Endothelial cell of umbilical vein (primary cell): ENCODE measurements at regions not wholly inside any gene's neighbourhood (a gene's known extent, or its start where the extent isn't known, plus 50 kb on each side); places are given as distances from the start of the nearest gene placed in this dataset.
A peak's percentile ranks its signal among the peaks of the same experiment; 100 is the strongest.

Experiments used
- BruUV-seq: library from RNA; stranded (reverse); fragments of 400-500 nt; replicated peaks from 2 replicates; lab custom pipeline; 2021; lab: Mats Ljungman, UMichigan
- CTCF ChIA-PET: fragments of 300-600, 350-600 bp; sonication (Branson Sonifier 250); formaldehyde crosslinking; loops from one replicate; lab custom pipeline; 2021; ENCODE audit warnings: antibody characterized with exemption, inconsistent platforms; lab: Charles Lee
- POLR2A ChIA-PET: fragments of 300-600, 350-600 bp; sonication (Branson Sonifier 250); formaldehyde crosslinking; loops from one replicate; lab custom pipeline; 2021; ENCODE audit warnings: antibody characterized with exemption, inconsistent platforms; lab: Charles Lee
- DNase-seq: peaks from one replicate; pipeline ENCODE4 v3.0.0-alpha.2; 2011; ENCODE audit warnings: low read depth, low spot score
- FAIRE-seq: peaks from 2 replicates; lab custom pipeline; 2011; peaks lifted over from hg19 to GRCh38; lab: Jason Lieb, UNC
- H2AFZ ChIP-seq: 2 replicates; pipeline ENCODE4 v1.6.0; 2012; ENCODE audit warnings: low read depth, low read length, control low read depth, inconsistent platforms
- H3K27ac ChIP-seq: 2 replicates; pipeline ENCODE4 v1.5.1; 2011; ENCODE audit warnings: low read depth, mild to moderate bottlenecking, control low read depth, low read length, moderate library complexity; ENCODE audit not compliant: insufficient read depth
- H3K27me3 ChIP-seq, 2 experiments: 2 replicates each; pipeline versions ENCODE4 v1.6.0 to v1.6.1; 2011; ENCODE audit warnings: low read length in 2 of 2, mixed read lengths in 1 of 2; ENCODE audit not compliant: control insufficient read depth in 2 of 2, insufficient read depth in 2 of 2
- H3K36me3 ChIP-seq, 2 experiments: 2 replicates in 1 of 2; 3 replicates in 1 of 2; pipeline ENCODE4 v1.5.1; 2011; ENCODE audit warnings: low read length in 2 of 2, mild to moderate bottlenecking in 1 of 2, moderate library complexity in 1 of 2; ENCODE audit not compliant: control insufficient read depth in 2 of 2, insufficient read depth in 2 of 2; ENCODE audit errors: extremely low read depth in 1 of 2
- H3K4me1 ChIP-seq: 3 replicates; pipeline ENCODE4 v1.5.1; 2011; ENCODE audit warnings: mild to moderate bottlenecking, low read length; ENCODE audit not compliant: control insufficient read depth, insufficient read depth; ENCODE audit errors: extremely low read depth
- H3K4me2 ChIP-seq: 2 replicates; pipeline ENCODE4 v1.6.1; 2011; ENCODE audit warnings: low read length, control low read depth, mixed read lengths; ENCODE audit not compliant: insufficient read depth
- H3K4me3 ChIP-seq, 3 experiments: fragments of 200-600 bp in 1 of 3; sonication (generic), shearing (Covaris generic) in 1 of 3; replicated peaks in 1 of 3; 2 replicates each; pipeline ENCODE4 v1.5.1; 2011 to 2016; ENCODE audit warnings: control low read depth in 3 of 3, low read length in 3 of 3, mild to moderate bottlenecking in 2 of 3, inconsistent platforms in 1 of 3, low read depth in 1 of 3, moderate library complexity in 1 of 3; ENCODE audit not compliant: insufficient read depth in 1 of 3
- H3K79me2 ChIP-seq: 2 replicates; pipeline ENCODE4 v1.6.0; 2012; ENCODE audit warnings: low read length, inconsistent platforms; ENCODE audit not compliant: control insufficient read depth, insufficient read depth
- H3K9ac ChIP-seq: replicated peaks from 2 replicates; pipeline ENCODE3; 2011; ENCODE audit warnings: low read length, control low read depth; ENCODE audit not compliant: insufficient read depth; ENCODE audit errors: extremely low read depth
- H3K9me1 ChIP-seq: replicated peaks from 3 replicates; pipeline ENCODE4 v1.6.0; 2011; ENCODE audit warnings: mild to moderate bottlenecking, low read length; ENCODE audit not compliant: control insufficient read depth, insufficient read depth; ENCODE audit errors: extremely low read depth
- H3K9me3 ChIP-seq: replicated peaks from 2 replicates; pipeline ENCODE4 v1.5.1; 2012; ENCODE audit warnings: low read length, inconsistent platforms; ENCODE audit not compliant: control insufficient read depth, insufficient read depth
- H4K20me1 ChIP-seq: replicated peaks from 2 replicates; pipeline ENCODE3; 2011; ENCODE audit warnings: mild to moderate bottlenecking, low read length; ENCODE audit not compliant: control insufficient read depth, insufficient read depth; ENCODE audit errors: extremely low read depth
- CTCF ChIP-seq, 2 donors: IDR thresholded peaks; 1 replicate in 1 of 2; 2 replicates in 1 of 2; pipeline ENCODE4 v1.5.1; 2011; ENCODE audit warnings: low read length in 2 of 2, mild to moderate bottlenecking in 2 of 2, moderate library complexity in 2 of 2, control low read depth in 1 of 2, inconsistent platforms in 1 of 2, low read depth in 1 of 2; ENCODE audit not compliant: insufficient read depth in 1 of 2; ENCODE audit errors: extremely low read depth in 1 of 2
- EZH2 ChIP-seq: IDR thresholded peaks from 2 replicates; pipeline ENCODE4 v1.6.1; 2012; ENCODE audit warnings: borderline replicate concordance, low read depth, mild to moderate bottlenecking, moderate library complexity, low read length, inconsistent platforms; ENCODE audit not compliant: severe bottlenecking
- FOS ChIP-seq: IDR thresholded peaks from 2 replicates; pipeline ENCODE4 v1.6.1; 2011; ENCODE audit warnings: mild to moderate bottlenecking, low read length, moderate library complexity, borderline replicate concordance; ENCODE audit not compliant: insufficient read depth
- GATA2 ChIP-seq: IDR thresholded peaks from 2 replicates; pipeline ENCODE4 v1.7.0; 2011; ENCODE audit warnings: low read depth, mild to moderate bottlenecking, moderate library complexity, mixed read lengths, low read length; ENCODE audit not compliant: insufficient read length, insufficient read depth
- JUN ChIP-seq: IDR thresholded peaks from 2 replicates; pipeline ENCODE4 v1.6.1; 2011; ENCODE audit warnings: borderline replicate concordance, low read depth; ENCODE audit not compliant: insufficient read length, insufficient read depth
- MAX ChIP-seq: IDR thresholded peaks from 2 replicates; pipeline ENCODE4 v1.6.1; 2011; ENCODE audit not compliant: insufficient read depth, insufficient read length
- MYC ChIP-seq: IDR thresholded peaks from one replicate; pipeline ENCODE4 v1.6.1; 2011; ENCODE audit warnings: mild to moderate bottlenecking, low read depth, low read length
- POLR2A ChIP-seq: IDR thresholded peaks from 2 replicates; pipeline ENCODE4 v1.6.1; 2012; ENCODE audit warnings: low read depth, mild to moderate bottlenecking, control low read depth, low read length
- POLR2AphosphoS5 ChIP-seq: IDR thresholded peaks from 2 replicates; pipeline ENCODE4 v1.6.1; 2012; ENCODE audit warnings: low read depth, mild to moderate bottlenecking, control low read depth, low read length, moderate library complexity; ENCODE audit not compliant: insufficient read depth
- dilution Hi-C: fragments of 300-500 bp; cut with MboI; formaldehyde crosslinking; loops from one replicate; pipeline ENCODE4 v1.15.0; 2019; ENCODE audit warnings: low sequenced_read_pairs; ENCODE audit not compliant: extremely low pct_ligation_motif_present
- intact Hi-C: fragments of 100-400 bp; cut with micrococcal nuclease; formaldehyde crosslinking; loops from one replicate; pipeline ENCODE4 v1.10.0; 2022

GRCh38 chr3:67109651-67110204, 111.6 kb downstream of the KBTBD8 start:
- TF ChIP-seq MYC, result no peak
- TF ChIP-seq MAX, result no peak
- TF ChIP-seq FOS, result no peak
- no peak for TF ChIP-seq GATA2
- TF ChIP-seq JUN, result no peak
- no peak for TF ChIP-seq EZH2
- peak; percentile 33 to 56 for TF ChIP-seq CTCF (IDR thresholded peaks at IDR 0.05; ENCODE audit: extremely low read depth in 1 of 2, insufficient read depth in 1 of 2, low read depth in 1 of 2, low read length in 2 of 2)
- no peak for TF ChIP-seq POLR2A
- TF ChIP-seq POLR2AphosphoS5, result no peak
- Histone ChIP-seq H3K36me3 (no peaks in the 10 kb centered on the region), H4K20me1 (no peaks in the 10 kb centered on the region), H3K4me3 (no peak overlapping the region), H3K27me3 (no peaks in the 10 kb centered on the region), H3K9me3 (no peaks in the 10 kb centered on the region), H3K4me2 (no peak overlapping the region), H3K9ac (no peak overlapping the region), H3K27ac (no peak overlapping the region), H3K4me1 (no peaks in the 10 kb centered on the region), H3K79me2 (no peaks in the 10 kb centered on the region), H3K9me1 (no peaks in the 10 kb centered on the region), H2AFZ (no peak overlapping the region)
- DNase-seq (peak; percentile 69), FAIRE-seq (peak; percentile 12)
- BruUV-seq, result no TSS peak
- ChIA-PET POLR2A (no interaction called here), CTCF (interaction anchor here (0.6 to 2.4 kb wide), 40 partner anchors 8 to 1863 kb away, joined by 3 to 66 read pairs (median 4); partner anchors contain the start of gene KBTBD8)
- dilution Hi-C loops (no loop called here), intact Hi-C loops (loop anchor here (1.0 to 10.0 kb wide), 6 partner anchors 138 to 1863 kb away; no protein-coding TSS in a partner anchor)
